ENCODE measurements at regions not wholly inside any gene's neighbourhood (a gene's known extent, or its start where the extent isn't known, plus 50 kb on each side); places are given as distances from the start of the nearest gene placed in this dataset.
"Not testable (repeated sequence)": the region's sequence is repeated elsewhere in the genome, so short reads cannot be mapped to it uniquely, and the experiment has no call there.

DNA sequence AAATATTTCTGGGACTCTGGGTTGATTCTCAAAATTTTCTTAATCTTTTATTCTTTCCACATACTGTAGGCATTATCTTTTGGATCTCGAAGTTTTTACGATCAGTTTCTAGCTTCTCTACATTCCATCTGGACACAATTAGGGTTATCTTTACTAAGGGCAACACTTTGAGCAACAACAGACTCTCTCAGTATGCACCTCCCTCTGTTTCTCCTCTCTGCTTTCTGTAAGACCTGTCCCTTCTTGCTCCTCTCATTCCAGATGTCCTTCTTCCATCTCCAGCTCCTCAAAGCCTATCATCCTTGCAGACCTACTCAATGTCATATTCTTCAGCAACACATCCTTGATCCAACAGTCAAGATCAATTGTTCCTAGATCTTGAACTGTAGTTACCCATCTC, 457.0 kb downstream of the SLC6A15 start:
- TF ChIP-seq, protein P1, sequence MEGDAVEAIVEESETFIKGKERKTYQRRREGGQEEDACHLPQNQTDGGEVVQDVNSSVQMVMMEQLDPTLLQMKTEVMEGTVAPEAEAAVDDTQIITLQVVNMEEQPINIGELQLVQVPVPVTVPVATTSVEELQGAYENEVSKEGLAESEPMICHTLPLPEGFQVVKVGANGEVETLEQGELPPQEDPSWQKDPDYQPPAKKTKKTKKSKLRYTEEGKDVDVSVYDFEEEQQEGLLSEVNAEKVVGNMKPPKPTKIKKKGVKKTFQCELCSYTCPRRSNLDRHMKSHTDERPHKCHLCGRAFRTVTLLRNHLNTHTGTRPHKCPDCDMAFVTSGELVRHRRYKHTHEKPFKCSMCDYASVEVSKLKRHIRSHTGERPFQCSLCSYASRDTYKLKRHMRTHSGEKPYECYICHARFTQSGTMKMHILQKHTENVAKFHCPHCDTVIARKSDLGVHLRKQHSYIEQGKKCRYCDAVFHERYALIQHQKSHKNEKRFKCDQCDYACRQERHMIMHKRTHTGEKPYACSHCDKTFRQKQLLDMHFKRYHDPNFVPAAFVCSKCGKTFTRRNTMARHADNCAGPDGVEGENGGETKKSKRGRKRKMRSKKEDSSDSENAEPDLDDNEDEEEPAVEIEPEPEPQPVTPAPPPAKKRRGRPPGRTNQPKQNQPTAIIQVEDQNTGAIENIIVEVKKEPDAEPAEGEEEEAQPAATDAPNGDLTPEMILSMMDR (IDR thresholded peaks at IDR 0.05; ENCODE audit: low read depth, low read length, missing control alignments), result no peak
- H3K4me3 ChIP-seq (replicated peaks; ENCODE audit: low read depth, low read length), result no peak overlapping the region
- DNase-seq (ENCODE audit: extremely low read depth, low read depth), result peak; percentile 65

DNA sequence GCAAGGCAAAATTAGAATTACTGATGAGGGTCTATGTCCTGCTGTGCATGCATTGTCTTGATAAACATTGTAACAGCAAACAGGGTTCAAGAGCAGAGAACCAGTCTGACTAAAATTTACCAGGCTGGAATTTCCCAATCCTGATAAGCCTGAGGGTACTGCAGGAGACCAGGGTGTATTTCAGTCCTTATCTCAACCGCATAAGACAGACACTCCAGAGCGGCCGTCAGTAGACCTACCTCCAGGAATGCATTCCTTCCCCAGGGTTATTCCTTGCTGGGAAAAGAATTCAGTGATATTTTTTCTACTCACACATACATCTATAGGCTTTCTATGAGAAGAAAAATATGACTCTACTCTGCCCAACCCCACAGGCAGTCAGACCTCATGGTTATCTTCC, 466.1 kb downstream of the SLC6A15 start:
- not testable (repeated sequence) for DNase-seq (ENCODE audit: extremely low read depth, low read depth); H3K4me3 ChIP-seq (replicated peaks; ENCODE audit: low read depth, low read length)

DNA sequence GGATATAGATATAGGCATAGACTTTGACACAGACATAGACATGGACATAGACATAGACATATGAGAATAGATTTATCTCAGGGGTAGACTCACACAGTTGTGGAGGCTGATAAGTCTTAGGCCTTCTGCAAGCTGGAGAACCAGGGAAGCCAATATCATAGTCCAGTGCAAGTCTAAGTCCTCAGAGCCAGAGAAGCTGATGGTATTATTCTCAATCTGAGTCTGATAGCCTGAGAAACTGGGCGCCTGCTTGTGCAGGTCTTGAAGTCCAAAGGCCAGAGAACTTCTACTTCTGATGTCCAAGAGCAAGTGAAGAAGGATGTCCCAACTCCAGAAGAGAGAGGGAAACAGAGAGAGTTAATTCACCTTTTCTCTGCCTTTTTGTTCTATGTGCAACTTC, 476.5 kb downstream of the SLC6A15 start:
- DNase-seq (ENCODE audit: extremely low read depth, low read depth), result no peak
- H3K4me3 ChIP-seq (replicated peaks; ENCODE audit: low read depth, low read length), result no peak overlapping the region
- TF ChIP-seq, protein P1 (IDR thresholded peaks at IDR 0.05; ENCODE audit: low read depth, low read length, missing control alignments), result no peak

GRCh38 chr12:84435682-84436081, 476.9 kb downstream of the SLC6A15 start:
- no peak overlapping the region for H3K4me3 ChIP-seq (replicated peaks; ENCODE audit: low read depth, low read length)
- DNase-seq (ENCODE audit: extremely low read depth, low read depth), result no peak
- TF ChIP-seq, protein P1 (IDR thresholded peaks at IDR 0.05; ENCODE audit: low read depth, low read length, missing control alignments), result no peak

DNA sequence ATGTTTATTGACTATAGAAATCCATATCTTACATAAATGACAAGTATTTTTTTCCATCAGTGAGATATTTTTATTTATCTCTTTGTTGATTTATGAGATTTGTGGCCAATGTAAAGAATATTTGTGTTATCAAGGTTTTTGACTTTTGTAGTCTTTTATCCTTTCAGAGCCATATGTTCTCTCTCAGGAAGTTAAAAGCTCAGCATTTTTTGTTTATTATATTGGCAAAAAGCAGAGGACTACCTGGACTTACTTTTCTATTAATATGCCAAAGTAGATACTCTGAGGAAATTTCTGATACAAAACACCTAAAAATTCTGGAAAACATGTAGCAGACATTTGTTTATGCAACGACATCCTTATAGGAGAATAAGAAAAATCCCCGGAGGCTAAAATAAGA, 490.3 kb downstream of the SLC6A15 start:
- DNase-seq (ENCODE audit: extremely low read depth, low read depth), result no peak
- H3K4me3 ChIP-seq (replicated peaks; ENCODE audit: low read depth, low read length), result no peak overlapping the region
- TF ChIP-seq, protein P1 (IDR thresholded peaks at IDR 0.05; ENCODE audit: low read depth, low read length, missing control alignments), result no peak

GRCh38 chr12:84421103-84421502, 491.5 kb downstream of the SLC6A15 start:
- H3K4me3 ChIP-seq (replicated peaks; ENCODE audit: low read depth, low read length), result no peak overlapping the region
- no peak for DNase-seq (ENCODE audit: extremely low read depth, low read depth)
- TF ChIP-seq, protein P1 (IDR thresholded peaks at IDR 0.05; ENCODE audit: low read depth, low read length, missing control alignments), result no peak

DNA sequence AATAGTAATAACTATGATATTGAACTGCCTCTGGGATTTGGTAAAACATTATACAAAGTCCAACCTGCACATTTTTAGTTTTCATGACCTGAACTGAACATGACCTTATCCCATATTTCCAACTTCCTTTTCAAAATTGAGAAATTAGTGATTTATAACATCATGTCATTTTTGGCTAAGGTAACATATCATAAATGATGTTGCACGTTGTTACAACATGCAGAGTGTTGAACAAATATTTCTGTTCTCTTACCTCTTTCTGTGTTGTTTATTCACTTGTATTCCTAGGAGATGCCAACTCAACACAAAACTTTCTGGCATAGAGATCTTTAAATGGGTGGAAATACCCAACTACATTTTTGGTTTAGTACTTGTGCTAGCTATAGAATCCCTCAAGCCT, 496.0 kb downstream of the SLC6A15 start:
- H3K4me3 ChIP-seq (replicated peaks; ENCODE audit: low read depth, low read length), result no peak overlapping the region
- TF ChIP-seq, protein P1 (IDR thresholded peaks at IDR 0.05; ENCODE audit: low read depth, low read length, missing control alignments), result no peak
- no peak for DNase-seq (ENCODE audit: extremely low read depth, low read depth)
